HepG2 (cell line): ENCODE measurements at regions not wholly inside any gene's neighbourhood (a gene's known extent, or its start where the extent isn't known, plus 50 kb on each side); places are given as distances from the start of the nearest gene placed in this dataset.

Source experiments
- ATAC-seq: fragments of 200-7000 bp; cut with Tn5 transposase; 3 replicates; pipeline ENCODE4 v1.9.1; 2020; ENCODE audit warnings: mild to moderate bottlenecking, moderate library complexity
- BruUV-seq: library from RNA; stranded (reverse); fragments of 400-500 nt; replicated peaks from 2 replicates; lab custom pipeline; 2021; lab: Mats Ljungman, UMichigan
- CTCF ChIA-PET: fragments of 300-600 bp; formaldehyde crosslinking; extraction: SDS; loops from one replicate; lab custom pipeline; 2021; ENCODE audit warnings: low total read pairs, inconsistent platforms, low intra/inter-chr PET ratio; lab: Yijun Ruan, JAX
- POLR2A ChIA-PET: fragments of 350-600 bp; sonication (Branson Sonifier 250); formaldehyde crosslinking; loops from one replicate; lab custom pipeline; 2020; ENCODE audit warnings: antibody characterized with exemption, inconsistent platforms; lab: Yijun Ruan, JAX
- DNase-seq: peaks from one replicate; pipeline ENCODE4 v3.0.0-alpha.2; 2015; ENCODE audit warnings: low spot score
- FAIRE-seq: peaks from 3 replicates; lab custom pipeline; 2011; peaks lifted over from hg19 to GRCh38; lab: Jason Lieb, UNC
- H2AFZ ChIP-seq: one replicate; pipeline ENCODE4 v1.6.1; 2011; ENCODE audit warnings: low read length, inconsistent platforms
- H3K27ac ChIP-seq: fragments of 300-600 bp; 3 replicates; pipeline ENCODE4 v1.8.0; 2011; ENCODE audit warnings: mixed run types, mild to moderate bottlenecking, mixed read lengths, low read length, inconsistent platforms; ENCODE audit not compliant: insufficient read depth; ENCODE audit errors: extremely low read length
- H3K27me3 ChIP-seq, 2 experiments: fragments of 200-600 bp in 1 of 2; 2 replicates in 1 of 2; 3 replicates in 1 of 2; pipeline versions ENCODE4 v1.6.0 to v1.8.0; 2011; ENCODE audit warnings: low read length in 2 of 2, mild to moderate bottlenecking in 2 of 2, moderate library complexity in 2 of 2, inconsistent platforms in 1 of 2; ENCODE audit not compliant: insufficient read depth in 2 of 2, control insufficient read depth in 1 of 2
- H3K36me3 ChIP-seq, 2 experiments: fragments of 200-600 bp in 1 of 2; replicated peaks in 1 of 2; 2 replicates in 1 of 2; 3 replicates in 1 of 2; pipeline versions ENCODE4 v1.5.1 to v1.8.0; 2011; ENCODE audit warnings: low read length in 2 of 2, inconsistent platforms in 1 of 2; ENCODE audit not compliant: insufficient read depth in 2 of 2, control insufficient read depth in 1 of 2
- H3K4me1 ChIP-seq: 2 replicates; pipeline ENCODE4 v1.5.1; 2012; ENCODE audit warnings: low read length, inconsistent platforms; ENCODE audit not compliant: insufficient read depth
- H3K4me2 ChIP-seq: 2 replicates; pipeline ENCODE4 v1.6.0; 2011; ENCODE audit warnings: low read depth, low read length, inconsistent platforms
- H3K4me3 ChIP-seq, 3 experiments: fragments of 200-600 bp in 1 of 3; sonication (generic), shearing (Covaris generic) in 1 of 3; replicated peaks in 1 of 3; 2 replicates each; pipeline ENCODE4 v1.5.1; 2011 to 2016; ENCODE audit warnings: low read length in 3 of 3, inconsistent platforms in 2 of 3, low read depth in 2 of 3, mild to moderate bottlenecking in 2 of 3, control low read depth in 1 of 3, mixed read lengths in 1 of 3; ENCODE audit not compliant: insufficient read depth in 1 of 3
- H3K79me2 ChIP-seq: one replicate; pipeline ENCODE4 v1.6.1; 2011; ENCODE audit warnings: low read length, inconsistent platforms; ENCODE audit not compliant: insufficient read depth
- H3K9ac ChIP-seq: 2 replicates; pipeline ENCODE4 v1.6.0; 2011; ENCODE audit warnings: mild to moderate bottlenecking, low read depth, low read length, inconsistent platforms; ENCODE audit not compliant: insufficient read depth
- H3K9me3 ChIP-seq: 2 replicates; pipeline ENCODE4 v1.5.1; 2012; ENCODE audit warnings: mild to moderate bottlenecking, low read length
- H4K20me1 ChIP-seq: 2 replicates; pipeline ENCODE4 v1.6.0; 2011; ENCODE audit warnings: inconsistent platforms, mild to moderate bottlenecking, low read length, moderate library complexity; ENCODE audit not compliant: insufficient read depth
- GLMP ChIP-seq: sonication (generic); formaldehyde crosslinking; IDR thresholded peaks from 2 replicates; pipeline ENCODE4 v1.9.0; 2021; ENCODE audit warnings: missing genetic modification reagents, mild to moderate bottlenecking, borderline replicate concordance
- KLF12 ChIP-seq: sonication (generic); formaldehyde crosslinking; IDR thresholded peaks from 2 replicates; pipeline ENCODE4 v1.4.0; 2020; ENCODE audit warnings: missing genetic modification reagents, borderline replicate concordance
- MTA1 ChIP-seq: sonication (generic); formaldehyde crosslinking; IDR thresholded peaks from 2 replicates; pipeline ENCODE4 v1.4.0; 2020; ENCODE audit warnings: missing genetic modification reagents, mild to moderate bottlenecking, borderline replicate concordance
- MYC ChIP-seq: sonication (generic); formaldehyde crosslinking; IDR thresholded peaks from 2 replicates; pipeline ENCODE4 v1.9.0; 2021; ENCODE audit warnings: missing genetic modification reagents, borderline replicate concordance
- RXRA ChIP-seq: sonication (generic); formaldehyde crosslinking; IDR thresholded peaks from 2 replicates; pipeline ENCODE4 v1.5.1; 2020; ENCODE audit warnings: missing genetic modification reagents
- XRCC5 ChIP-seq: fragments of 200-400 bp; formaldehyde crosslinking; optimal IDR thresholded peaks from 2 replicates; pipeline ENCODE3; 2017; ENCODE audit warnings: mild to moderate bottlenecking, low read length
- ZBTB7A ChIP-seq: sonication (generic); formaldehyde crosslinking; IDR thresholded peaks from 2 replicates; pipeline ENCODE4 v1.8.0; 2022; ENCODE audit warnings: mild to moderate bottlenecking, missing genetic modification reagents
- ZBTB7B ChIP-seq: sonication (generic); formaldehyde crosslinking; IDR thresholded peaks from 2 replicates; pipeline ENCODE4 v1.4.0; 2020; ENCODE audit warnings: missing genetic modification reagents
- ZNF737 ChIP-seq: sonication (generic); formaldehyde crosslinking; IDR thresholded peaks from 2 replicates; pipeline ENCODE4 v1.5.0; 2020; ENCODE audit warnings: missing genetic modification reagents, mild to moderate bottlenecking, borderline replicate concordance
- WGBS: methylation state at CpG from one replicate; pipeline ENCODE4 v1.1.6; 2017; ENCODE audit warnings: low lambda C conversion rate; 5-methylcytosine and 5-hydroxymethylcytosine counted together
- in situ Hi-C: cut with HindIII; loops from 2 replicates; pipeline ENCODE4 v1.10.0; 2017; ENCODE audit warnings: low pct_unique_long_range_greater_than_20kb; ENCODE audit not compliant: extremely low pct_ligation_motif_present
- intact Hi-C: fragments of 100-400 bp; cut with micrococcal nuclease; formaldehyde crosslinking; loops from one replicate; pipeline ENCODE4 v1.10.0; 2022; ENCODE audit not compliant: unreplicated experiment
- TF ChIP-seq, protein P1 (sequence below): IDR thresholded peaks from 2 replicates; pipeline ENCODE4 v1.6.1; 2016; ENCODE audit warnings: low read depth, missing genetic modification reagents, missing compliant biosample characterization
- TF ChIP-seq, protein P2 (sequence below): IDR thresholded peaks from 2 replicates; pipeline ENCODE4 v1.6.1; 2018; ENCODE audit warnings: missing genetic modification reagents, mild to moderate bottlenecking, missing compliant biosample characterization

GRCh38 chr5:54756301-54756700 is 229.1 kb downstream of the ESM1 start:
- Histone ChIP-seq H3K9me3 (no peaks in the 10 kb centered on the region), H2AFZ (no peak overlapping the region), H3K9ac (no peak overlapping the region), H3K27me3 (no peaks in the 10 kb centered on the region), H3K27ac (no peak overlapping the region), H4K20me1 (no peaks in the 10 kb centered on the region), H3K4me2 (no peak overlapping the region), H3K4me3 (no peak overlapping the region), H3K4me1 (no peaks in the 10 kb centered on the region), H3K36me3 (no peaks in the 10 kb centered on the region), H3K79me2 (no peaks in the 10 kb centered on the region)
- no TSS peak for BruUV-seq
- intact Hi-C loops (no loop called here), in situ Hi-C loops (no loop called here)
- no peak for FAIRE-seq
- POLR2A ChIA-PET: no interaction called here
- 40% methylated on average over 4 of the region's 4 CpGs for WGBS
- no peak for TF ChIP-seq ZBTB7B (CRISPR knock-in tag)
- TF ChIP-seq KLF12: no peak
- TF ChIP-seq MYC (CRISPR knock-in tag): no peak
- TF ChIP-seq ZNF737 (CRISPR knock-in tag): no peak
- TF ChIP-seq XRCC5: no peak
- no peak for TF ChIP-seq ZBTB7A (CRISPR knock-in tag)
- no peak for TF ChIP-seq GLMP
- TF ChIP-seq, protein P1, sequence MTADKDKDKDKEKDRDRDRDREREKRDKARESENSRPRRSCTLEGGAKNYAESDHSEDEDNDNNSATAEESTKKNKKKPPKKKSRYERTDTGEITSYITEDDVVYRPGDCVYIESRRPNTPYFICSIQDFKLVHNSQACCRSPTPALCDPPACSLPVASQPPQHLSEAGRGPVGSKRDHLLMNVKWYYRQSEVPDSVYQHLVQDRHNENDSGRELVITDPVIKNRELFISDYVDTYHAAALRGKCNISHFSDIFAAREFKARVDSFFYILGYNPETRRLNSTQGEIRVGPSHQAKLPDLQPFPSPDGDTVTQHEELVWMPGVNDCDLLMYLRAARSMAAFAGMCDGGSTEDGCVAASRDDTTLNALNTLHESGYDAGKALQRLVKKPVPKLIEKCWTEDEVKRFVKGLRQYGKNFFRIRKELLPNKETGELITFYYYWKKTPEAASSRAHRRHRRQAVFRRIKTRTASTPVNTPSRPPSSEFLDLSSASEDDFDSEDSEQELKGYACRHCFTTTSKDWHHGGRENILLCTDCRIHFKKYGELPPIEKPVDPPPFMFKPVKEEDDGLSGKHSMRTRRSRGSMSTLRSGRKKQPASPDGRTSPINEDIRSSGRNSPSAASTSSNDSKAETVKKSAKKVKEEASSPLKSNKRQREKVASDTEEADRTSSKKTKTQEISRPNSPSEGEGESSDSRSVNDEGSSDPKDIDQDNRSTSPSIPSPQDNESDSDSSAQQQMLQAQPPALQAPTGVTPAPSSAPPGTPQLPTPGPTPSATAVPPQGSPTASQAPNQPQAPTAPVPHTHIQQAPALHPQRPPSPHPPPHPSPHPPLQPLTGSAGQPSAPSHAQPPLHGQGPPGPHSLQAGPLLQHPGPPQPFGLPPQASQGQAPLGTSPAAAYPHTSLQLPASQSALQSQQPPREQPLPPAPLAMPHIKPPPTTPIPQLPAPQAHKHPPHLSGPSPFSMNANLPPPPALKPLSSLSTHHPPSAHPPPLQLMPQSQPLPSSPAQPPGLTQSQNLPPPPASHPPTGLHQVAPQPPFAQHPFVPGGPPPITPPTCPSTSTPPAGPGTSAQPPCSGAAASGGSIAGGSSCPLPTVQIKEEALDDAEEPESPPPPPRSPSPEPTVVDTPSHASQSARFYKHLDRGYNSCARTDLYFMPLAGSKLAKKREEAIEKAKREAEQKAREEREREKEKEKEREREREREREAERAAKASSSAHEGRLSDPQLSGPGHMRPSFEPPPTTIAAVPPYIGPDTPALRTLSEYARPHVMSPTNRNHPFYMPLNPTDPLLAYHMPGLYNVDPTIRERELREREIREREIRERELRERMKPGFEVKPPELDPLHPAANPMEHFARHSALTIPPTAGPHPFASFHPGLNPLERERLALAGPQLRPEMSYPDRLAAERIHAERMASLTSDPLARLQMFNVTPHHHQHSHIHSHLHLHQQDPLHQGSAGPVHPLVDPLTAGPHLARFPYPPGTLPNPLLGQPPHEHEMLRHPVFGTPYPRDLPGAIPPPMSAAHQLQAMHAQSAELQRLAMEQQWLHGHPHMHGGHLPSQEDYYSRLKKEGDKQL (CRISPR knock-in tag): no peak
- no peak for TF ChIP-seq MTA1 (CRISPR knock-in tag)
- TF ChIP-seq, protein P2, sequence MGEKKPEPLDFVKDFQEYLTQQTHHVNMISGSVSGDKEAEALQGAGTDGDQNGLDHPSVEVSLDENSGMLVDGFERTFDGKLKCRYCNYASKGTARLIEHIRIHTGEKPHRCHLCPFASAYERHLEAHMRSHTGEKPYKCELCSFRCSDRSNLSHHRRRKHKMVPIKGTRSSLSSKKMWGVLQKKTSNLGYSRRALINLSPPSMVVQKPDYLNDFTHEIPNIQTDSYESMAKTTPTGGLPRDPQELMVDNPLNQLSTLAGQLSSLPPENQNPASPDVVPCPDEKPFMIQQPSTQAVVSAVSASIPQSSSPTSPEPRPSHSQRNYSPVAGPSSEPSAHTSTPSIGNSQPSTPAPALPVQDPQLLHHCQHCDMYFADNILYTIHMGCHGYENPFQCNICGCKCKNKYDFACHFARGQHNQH (CRISPR knock-in tag): no peak
- no peak for TF ChIP-seq RXRA (CRISPR knock-in tag)
- ATAC-seq: no peak
- CTCF ChIA-PET: no interaction called here
- DNase-seq: no peak
